Prostate gland (tissue), 2 donors: ENCODE measurements at regions not wholly inside any gene's neighbourhood (a gene's known extent, or its start where the extent isn't known, plus 50 kb on each side); places are given as distances from the start of the nearest gene placed in this dataset.

Source experiments
- POLR2A ChIP-seq: fragments of 450-650 bp; IDR thresholded peaks from one replicate; pipeline ENCODE4 v1.6.1; 2016; ENCODE audit warnings: antibody characterized with exemption, mild to moderate bottlenecking
- POLR2AphosphoS5 ChIP-seq: sonication (generic); formaldehyde crosslinking; IDR thresholded peaks from one replicate; pipeline ENCODE4 v1.6.1; 2017; ENCODE audit warnings: antibody characterized with exemption
- TF ChIP-seq, protein P1 (sequence below), 4 experiments: fragments of 200-600 bp in 2 of 4; fragments of 450-650 bp in 2 of 4; sonication (generic) in 2 of 4; IDR thresholded peaks; 1 replicate in 3 of 4; 2 replicates in 1 of 4; pipeline ENCODE4 v1.5.1; 2016 to 2019; ENCODE audit warnings: antibody characterized with exemption in 4 of 4, mild to moderate bottlenecking in 2 of 4, moderate library complexity in 2 of 4

DNA sequence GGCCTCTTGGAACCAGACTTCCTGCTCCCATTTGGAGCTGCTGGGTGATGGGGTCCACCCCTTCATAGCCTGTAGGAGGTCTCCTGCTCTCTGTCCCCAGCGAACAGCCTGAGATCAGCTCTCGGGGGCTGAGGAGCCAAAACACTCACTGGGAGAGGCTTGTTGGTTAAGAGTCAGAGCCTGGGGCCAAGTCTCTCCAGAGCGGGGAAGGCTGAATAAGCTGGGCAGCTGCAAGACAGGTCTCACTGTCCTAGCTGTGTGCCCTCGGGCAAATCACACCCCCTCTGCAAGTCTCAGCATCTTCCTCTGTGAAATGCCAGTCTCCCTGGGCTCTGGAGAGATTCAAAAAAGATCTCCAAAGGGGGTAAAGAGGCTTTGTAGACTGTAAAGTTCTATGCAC lies 174.6 kb downstream of the WSCD1 start:
- TF ChIP-seq, protein P1, sequence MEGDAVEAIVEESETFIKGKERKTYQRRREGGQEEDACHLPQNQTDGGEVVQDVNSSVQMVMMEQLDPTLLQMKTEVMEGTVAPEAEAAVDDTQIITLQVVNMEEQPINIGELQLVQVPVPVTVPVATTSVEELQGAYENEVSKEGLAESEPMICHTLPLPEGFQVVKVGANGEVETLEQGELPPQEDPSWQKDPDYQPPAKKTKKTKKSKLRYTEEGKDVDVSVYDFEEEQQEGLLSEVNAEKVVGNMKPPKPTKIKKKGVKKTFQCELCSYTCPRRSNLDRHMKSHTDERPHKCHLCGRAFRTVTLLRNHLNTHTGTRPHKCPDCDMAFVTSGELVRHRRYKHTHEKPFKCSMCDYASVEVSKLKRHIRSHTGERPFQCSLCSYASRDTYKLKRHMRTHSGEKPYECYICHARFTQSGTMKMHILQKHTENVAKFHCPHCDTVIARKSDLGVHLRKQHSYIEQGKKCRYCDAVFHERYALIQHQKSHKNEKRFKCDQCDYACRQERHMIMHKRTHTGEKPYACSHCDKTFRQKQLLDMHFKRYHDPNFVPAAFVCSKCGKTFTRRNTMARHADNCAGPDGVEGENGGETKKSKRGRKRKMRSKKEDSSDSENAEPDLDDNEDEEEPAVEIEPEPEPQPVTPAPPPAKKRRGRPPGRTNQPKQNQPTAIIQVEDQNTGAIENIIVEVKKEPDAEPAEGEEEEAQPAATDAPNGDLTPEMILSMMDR (IDR thresholded peaks at IDR 0.05): no peak
- TF ChIP-seq POLR2A (no peak), POLR2AphosphoS5 (no peak)
